CD4-positive, CD25-positive, alpha-beta regulatory T cell (primary cell): ENCODE measurements at regions not wholly inside any gene's neighbourhood (a gene's known extent, or its start where the extent isn't known, plus 50 kb on each side); places are given as distances from the start of the nearest gene placed in this dataset.

Experiments
- ATAC-seq, 2 donors: fragments of 150-1000 bp; cut with Tn5 transposase; one replicate each; pipeline ENCODE4 v1.10.0; 2021; ENCODE audit warnings: low read depth in 2 of 2, moderate number of reproducible peaks in 2 of 2, moderate library complexity in 1 of 2
- DNase-seq, 3 donors: peaks; one replicate each; pipeline versions ENCODE4 v3.0.0 to v3.0.0-alpha.2; 2012 to 2022; ENCODE audit warnings: mixed read lengths in 1 of 3
- H3K27ac ChIP-seq: one replicate; pipeline ENCODE4 v1.7.0; 2013; ENCODE audit warnings: mild to moderate bottlenecking, low read length; ENCODE audit not compliant: insufficient read depth, poor library complexity, severe bottlenecking
- H3K27me3 ChIP-seq: one replicate; pipeline ENCODE4 v1.7.0; 2013; ENCODE audit warnings: low read length; ENCODE audit not compliant: control insufficient read depth, insufficient read depth
- H3K36me3 ChIP-seq: one replicate; pipeline ENCODE4 v1.7.0; 2013; ENCODE audit warnings: mild to moderate bottlenecking, low read length, moderate library complexity; ENCODE audit not compliant: control insufficient read depth, insufficient read depth
- H3K4me1 ChIP-seq: 2 replicates; pipeline ENCODE4 v1.7.0; 2013; ENCODE audit warnings: mild to moderate bottlenecking, low read length; ENCODE audit not compliant: insufficient read depth, control insufficient read depth, poor library complexity, severe bottlenecking
- H3K4me3 ChIP-seq: one replicate; pipeline ENCODE4 v1.7.0; 2013; ENCODE audit warnings: low read depth, mild to moderate bottlenecking, low read length, moderate library complexity
- H3K9me3 ChIP-seq, 2 experiments: 1 replicate in 1 of 2; 2 replicates in 1 of 2; pipeline ENCODE4 v1.7.0; 2013; ENCODE audit warnings: low read length in 2 of 2, mild to moderate bottlenecking in 1 of 2, moderate library complexity in 1 of 2; ENCODE audit not compliant: control insufficient read depth in 2 of 2
- H3K27ac Mint-ChIP-seq, 3 donors: one replicate each; pipeline ENCODE4 v1.8.0; 2020 to 2022; ENCODE audit warnings: mild to moderate bottlenecking in 3 of 3, mixed read lengths in 3 of 3, moderate library complexity in 2 of 3
- H3K27me3 Mint-ChIP-seq: one replicate; pipeline ENCODE4 v1.8.0; 2022; ENCODE audit warnings: mild to moderate bottlenecking, mixed read lengths
- H3K36me3 Mint-ChIP-seq: one replicate; pipeline ENCODE4 v1.8.0; 2020; ENCODE audit warnings: mixed read lengths
- H3K4me1 Mint-ChIP-seq, 4 donors: one replicate each; pipeline ENCODE4 v1.8.0; 2020 to 2022; ENCODE audit warnings: mixed read lengths in 4 of 4, mild to moderate bottlenecking in 1 of 4
- H3K4me3 Mint-ChIP-seq, 4 donors: one replicate each; pipeline ENCODE4 v1.8.0; 2020 to 2022; ENCODE audit warnings: mild to moderate bottlenecking in 4 of 4, mixed read lengths in 4 of 4, moderate library complexity in 3 of 4
- H3K9me3 Mint-ChIP-seq, 7 donors: one replicate each; pipeline ENCODE4 v1.8.0; 2020 to 2022; ENCODE audit warnings: mixed read lengths in 7 of 7, mild to moderate bottlenecking in 3 of 7, moderate library complexity in 2 of 7

- H3K4me3 ChIP-seq: no peak overlapping the region
- H3K9me3 ChIP-seq: no peaks in the 10 kb centered on the region
- H3K27me3 ChIP-seq: no peaks in the 10 kb centered on the region
- Mint-ChIP-seq H3K9me3 (peaks cover 0 to 29% (median 6%) of the 10 kb centered on the region in 7 donors), H3K27ac (no peak overlapping the region), H3K27me3 (no peaks in the 10 kb centered on the region), H3K4me1 (no peaks in the 10 kb centered on the region), H3K4me3 (no peak overlapping the region), H3K36me3 (no peaks in the 10 kb centered on the region)
- no peak overlapping the region for H3K27ac ChIP-seq
- H3K36me3 ChIP-seq: no peaks in the 10 kb centered on the region
- DNase-seq (no peak), ATAC-seq (no peak)
- no peaks in the 10 kb centered on the region for H3K4me1 ChIP-seq
These were observed 542.6 kb upstream of the SYT4 start for GRCh38 chr18:43819873-43820272.

- DNase-seq (no peak), ATAC-seq (no peak)
- Mint-ChIP-seq H3K27ac (no peak overlapping the region), H3K4me3 (no peak overlapping the region), H3K9me3 (peaks cover 0 to 15% (median 4%) of the 10 kb centered on the region in 7 donors), H3K27me3 (no peaks in the 10 kb centered on the region), H3K4me1 (no peaks in the 10 kb centered on the region), H3K36me3 (no peaks in the 10 kb centered on the region)
- H3K36me3 ChIP-seq: no peaks in the 10 kb centered on the region
- H3K9me3 ChIP-seq: no peaks in the 10 kb centered on the region
- no peaks in the 10 kb centered on the region for H3K4me1 ChIP-seq
- H3K4me3 ChIP-seq: no peak overlapping the region
- H3K27ac ChIP-seq: no peak overlapping the region
- no peaks in the 10 kb centered on the region for H3K27me3 ChIP-seq
These were observed 548.5 kb upstream of the SYT4 start for GRCh38 chr18:43825768-43826167.

- ATAC-seq (no peak), DNase-seq (no peak)
- H3K4me1 Mint-ChIP-seq: no peaks in the 10 kb centered on the region
- no peak overlapping the region for H3K27ac Mint-ChIP-seq
- Histone ChIP-seq H3K27ac (no peak overlapping the region), H3K4me3 (no peak overlapping the region), H3K9me3 (no peaks in the 10 kb centered on the region), H3K36me3 (no peaks in the 10 kb centered on the region), H3K4me1 (no peaks in the 10 kb centered on the region), H3K27me3 (no peaks in the 10 kb centered on the region)
- no peak overlapping the region for H3K4me3 Mint-ChIP-seq
- H3K27me3 Mint-ChIP-seq: no peaks in the 10 kb centered on the region
- no peaks in the 10 kb centered on the region for H3K36me3 Mint-ChIP-seq
- H3K9me3 Mint-ChIP-seq: peaks cover 0 to 16% (median 4%) of the 10 kb centered on the region in 7 donors
These were observed 548.9 kb upstream of the SYT4 start for GRCh38 chr18:43826215-43826614.

- ATAC-seq (no peak), DNase-seq (no peak)
- Mint-ChIP-seq H3K27me3 (no peaks in the 10 kb centered on the region), H3K4me3 (no peak overlapping the region), H3K4me1 (no peaks in the 10 kb centered on the region), H3K36me3 (no peaks in the 10 kb centered on the region), H3K27ac (no peak overlapping the region), H3K9me3 (peaks cover 0 to 18% (median 4%) of the 10 kb centered on the region in 7 donors)
- Histone ChIP-seq H3K27me3 (no peaks in the 10 kb centered on the region), H3K4me1 (no peaks in the 10 kb centered on the region), H3K9me3 (no peaks in the 10 kb centered on the region), H3K4me3 (no peak overlapping the region), H3K36me3 (no peaks in the 10 kb centered on the region), H3K27ac (no peak overlapping the region)
These were observed 550.0 kb upstream of the SYT4 start for GRCh38 chr18:43827311-43827710.

- no peak overlapping the region for H3K27ac Mint-ChIP-seq
- H3K9me3 Mint-ChIP-seq: peaks cover 2 to 14% (median 4%) of the 10 kb centered on the region in 7 donors
- H3K4me1 ChIP-seq: no peaks in the 10 kb centered on the region
- no peaks in the 10 kb centered on the region for H3K36me3 ChIP-seq
- DNase-seq: no peak
- no peaks in the 10 kb centered on the region for H3K36me3 Mint-ChIP-seq
- no peak for ATAC-seq
- H3K9me3 ChIP-seq: no peaks in the 10 kb centered on the region
- H3K4me1 Mint-ChIP-seq: no peaks in the 10 kb centered on the region
- H3K27me3 Mint-ChIP-seq: no peaks in the 10 kb centered on the region
- H3K4me3 Mint-ChIP-seq: no peak overlapping the region
- H3K27me3 ChIP-seq: no peaks in the 10 kb centered on the region
- H3K4me3 ChIP-seq: no peak overlapping the region
- H3K27ac ChIP-seq: no peak overlapping the region
These were observed 553.0 kb upstream of the SYT4 start for GRCh38 chr18:43830303-43830702.

- Histone ChIP-seq H3K4me3 (no peak overlapping the region), H3K4me1 (no peaks in the 10 kb centered on the region), H3K27ac (no peak overlapping the region), H3K27me3 (no peaks in the 10 kb centered on the region), H3K9me3 (no peaks in the 10 kb centered on the region), H3K36me3 (no peaks in the 10 kb centered on the region)
- Mint-ChIP-seq H3K27ac (no peak overlapping the region), H3K36me3 (no peaks in the 10 kb centered on the region), H3K9me3 (peaks cover 1 to 14% (median 4%) of the 10 kb centered on the region in 7 donors), H3K4me1 (no peaks in the 10 kb centered on the region), H3K4me3 (no peak overlapping the region), H3K27me3 (no peaks in the 10 kb centered on the region)
- ATAC-seq (no peak), DNase-seq (no peak)
These were observed 553.7 kb upstream of the SYT4 start for GRCh38 chr18:43830947-43831346.

GRCh38 chr18:43846299-43846698 is 569.0 kb upstream of the SYT4 start:
- ATAC-seq (no peak), DNase-seq (no peak)
- no peaks in the 10 kb centered on the region for H3K27me3 ChIP-seq
- Mint-ChIP-seq H3K27ac (no peak overlapping the region), H3K36me3 (no peaks in the 10 kb centered on the region), H3K9me3 (peaks cover 0 to 15% (median 5%) of the 10 kb centered on the region in 7 donors), H3K4me3 (no peak overlapping the region), H3K4me1 (no peaks in the 10 kb centered on the region), H3K27me3 (no peaks in the 10 kb centered on the region)
- H3K9me3 ChIP-seq: peaks cover 0 to 4% of the 10 kb centered on the region in 2 experiments
- no peak overlapping the region for H3K4me3 ChIP-seq
- no peak overlapping the region for H3K27ac ChIP-seq
- no peaks in the 10 kb centered on the region for H3K4me1 ChIP-seq
- no peaks in the 10 kb centered on the region for H3K36me3 ChIP-seq

- DNase-seq (no peak), ATAC-seq (no peak)
- no peaks in the 10 kb centered on the region for H3K27me3 ChIP-seq
- Mint-ChIP-seq H3K4me3 (no peak overlapping the region), H3K9me3 (peaks cover 0 to 18% (median 4%) of the 10 kb centered on the region in 7 donors), H3K27ac (no peak overlapping the region), H3K27me3 (no peaks in the 10 kb centered on the region), H3K36me3 (no peaks in the 10 kb centered on the region), H3K4me1 (no peaks in the 10 kb centered on the region)
- H3K4me1 ChIP-seq: no peaks in the 10 kb centered on the region
- H3K9me3 ChIP-seq: peaks cover 0 to 4% of the 10 kb centered on the region in 2 experiments
- H3K4me3 ChIP-seq: no peak overlapping the region
- H3K27ac ChIP-seq: no peak overlapping the region
- no peaks in the 10 kb centered on the region for H3K36me3 ChIP-seq
These were observed 570.1 kb upstream of the SYT4 start for GRCh38 chr18:43847164-43848091.
